ENCODE measurements at regions not wholly inside any gene's neighbourhood (a gene's known extent, or its start where the extent isn't known, plus 50 kb on each side); places are given as distances from the start of the nearest gene placed in this dataset.

- Histone ChIP-seq H3K9me3 (ENCODE audit: insufficient read depth, low read depth, low read length) (no peaks in the 10 kb centered on the region), H3K4me3 (ENCODE audit: low read length, poor library complexity, severe bottlenecking) (no peak overlapping the region), H3K9ac (ENCODE audit: low read depth, low read length, poor library complexity, severe bottlenecking) (no peak overlapping the region), H3K36me3 (ENCODE audit: insufficient read depth, low read length) (no peaks in the 10 kb centered on the region), H3K4me2 (ENCODE audit: low read depth, low read length, poor library complexity, severe bottlenecking) (no peak overlapping the region), H3F3A (ENCODE audit: low read depth) (no peaks in the 10 kb centered on the region), H3K27me3 (ENCODE audit: insufficient read depth, low read length, poor library complexity, severe bottlenecking) (no peaks in the 10 kb centered on the region), H3K4me1 (ENCODE audit: insufficient read depth, low read length, poor library complexity, severe bottlenecking) (no peaks in the 10 kb centered on the region), H3K79me2 (ENCODE audit: insufficient read depth, low read length) (no peaks in the 10 kb centered on the region), H2AFZ (ENCODE audit: low read length) (no peak overlapping the region), H3K9me2 (replicated peaks; ENCODE audit: low read depth, low read length) (no peaks in the 10 kb centered on the region), H4K20me1 (ENCODE audit: insufficient read depth, low read length, poor library complexity, severe bottlenecking) (no peaks in the 10 kb centered on the region)
- TF ChIP-seq EZH2phosphoT487 (IDR thresholded peaks at IDR 0.05; ENCODE audit: borderline replicate concordance), result no peak
- no peak for TF ChIP-seq CTCF (conservative IDR thresholded peaks at IDR 0.05; ENCODE audit: low read length)
Measured at GRCh38 chr7:113200281-113200680, 81.9 kb upstream of the SMIM30 start.

GRCh38 chr7:113199841-113200240, 81.5 kb upstream of the SMIM30 start:
- H3K27me3 ChIP-seq (ENCODE audit: insufficient read depth, low read length, poor library complexity, severe bottlenecking), result no peaks in the 10 kb centered on the region
- no peak overlapping the region for H2AFZ ChIP-seq (ENCODE audit: low read length)
- TF ChIP-seq CTCF (conservative IDR thresholded peaks at IDR 0.05; ENCODE audit: low read length) (no peak), EZH2phosphoT487 (IDR thresholded peaks at IDR 0.05; ENCODE audit: borderline replicate concordance) (no peak)

GRCh38 chr7:113199136-113199535, 80.8 kb upstream of the SMIM30 start:
- Histone ChIP-seq H3K4me1 (ENCODE audit: insufficient read depth, low read length, poor library complexity, severe bottlenecking) (no peaks in the 10 kb centered on the region), H3K27me3 (ENCODE audit: insufficient read depth, low read length, poor library complexity, severe bottlenecking) (no peaks in the 10 kb centered on the region), H3K9ac (ENCODE audit: low read depth, low read length, poor library complexity, severe bottlenecking) (no peak overlapping the region), H3K4me3 (ENCODE audit: low read length, poor library complexity, severe bottlenecking) (no peak overlapping the region), H3K9me2 (replicated peaks; ENCODE audit: low read depth, low read length) (no peaks in the 10 kb centered on the region), H3K9me3 (ENCODE audit: insufficient read depth, low read depth, low read length) (no peaks in the 10 kb centered on the region), H2AFZ (ENCODE audit: low read length) (no peak overlapping the region), H3K36me3 (ENCODE audit: insufficient read depth, low read length) (no peaks in the 10 kb centered on the region), H3K4me2 (ENCODE audit: low read depth, low read length, poor library complexity, severe bottlenecking) (no peak overlapping the region), H4K20me1 (ENCODE audit: insufficient read depth, low read length, poor library complexity, severe bottlenecking) (no peaks in the 10 kb centered on the region), H3K79me2 (ENCODE audit: insufficient read depth, low read length) (no peaks in the 10 kb centered on the region), H3F3A (ENCODE audit: low read depth) (no peaks in the 10 kb centered on the region)
- TF ChIP-seq CTCF (conservative IDR thresholded peaks at IDR 0.05; ENCODE audit: low read length), result no peak
- TF ChIP-seq EZH2phosphoT487 (IDR thresholded peaks at IDR 0.05; ENCODE audit: borderline replicate concordance), result no peak

More at GRCh38 chr7:113199841-113200240, 81.5 kb upstream of the SMIM30 start:
- no peak overlapping the region for H3K4me2 ChIP-seq (ENCODE audit: low read depth, low read length, poor library complexity, severe bottlenecking)
- H3K4me1 ChIP-seq (ENCODE audit: insufficient read depth, low read length, poor library complexity, severe bottlenecking), result no peaks in the 10 kb centered on the region
- no peaks in the 10 kb centered on the region for H3K79me2 ChIP-seq (ENCODE audit: insufficient read depth, low read length)
- H3K9ac ChIP-seq (ENCODE audit: low read depth, low read length, poor library complexity, severe bottlenecking), result no peak overlapping the region
- H3K4me3 ChIP-seq (ENCODE audit: low read length, poor library complexity, severe bottlenecking), result no peak overlapping the region
- no peaks in the 10 kb centered on the region for H3K9me2 ChIP-seq (replicated peaks; ENCODE audit: low read depth, low read length)
- H3F3A ChIP-seq (ENCODE audit: low read depth), result no peaks in the 10 kb centered on the region
- H3K9me3 ChIP-seq (ENCODE audit: insufficient read depth, low read depth, low read length), result no peaks in the 10 kb centered on the region
- no peaks in the 10 kb centered on the region for H3K36me3 ChIP-seq (ENCODE audit: insufficient read depth, low read length)
- H4K20me1 ChIP-seq (ENCODE audit: insufficient read depth, low read length, poor library complexity, severe bottlenecking), result no peaks in the 10 kb centered on the region
